ENCODE measurements at regions not wholly inside any gene's neighbourhood (a gene's known extent, or its start where the extent isn't known, plus 50 kb on each side); places are given as distances from the start of the nearest gene placed in this dataset.

- no peak for TF ChIP-seq CTCF (IDR thresholded peaks at IDR 0.05; ENCODE audit: low read depth, low read length)
- TF ChIP-seq EZH2phosphoT487 (IDR thresholded peaks at IDR 0.05; ENCODE audit: low read depth) = no peak
Observed at GRCh38 chr12:97951239-97951638, 488.6 kb downstream of the RMST start.

Data from OCI-LY3 (cell line).